ENCODE measurements at regions not wholly inside any gene's neighbourhood (a gene's known extent, or its start where the extent isn't known, plus 50 kb on each side); places are given as distances from the start of the nearest gene placed in this dataset.

- Histone ChIP-seq H3K4me3 (no peak overlapping the region), H3K27ac (no peak overlapping the region)
- no peak for DNase-seq (ENCODE audit: low spot score)
- no peak for TF ChIP-seq CTCF (IDR thresholded peaks at IDR 0.05)
Measured at GRCh38 chr6:44656691-44657090, 269.2 kb downstream of the CDC5L start.

DNA sequence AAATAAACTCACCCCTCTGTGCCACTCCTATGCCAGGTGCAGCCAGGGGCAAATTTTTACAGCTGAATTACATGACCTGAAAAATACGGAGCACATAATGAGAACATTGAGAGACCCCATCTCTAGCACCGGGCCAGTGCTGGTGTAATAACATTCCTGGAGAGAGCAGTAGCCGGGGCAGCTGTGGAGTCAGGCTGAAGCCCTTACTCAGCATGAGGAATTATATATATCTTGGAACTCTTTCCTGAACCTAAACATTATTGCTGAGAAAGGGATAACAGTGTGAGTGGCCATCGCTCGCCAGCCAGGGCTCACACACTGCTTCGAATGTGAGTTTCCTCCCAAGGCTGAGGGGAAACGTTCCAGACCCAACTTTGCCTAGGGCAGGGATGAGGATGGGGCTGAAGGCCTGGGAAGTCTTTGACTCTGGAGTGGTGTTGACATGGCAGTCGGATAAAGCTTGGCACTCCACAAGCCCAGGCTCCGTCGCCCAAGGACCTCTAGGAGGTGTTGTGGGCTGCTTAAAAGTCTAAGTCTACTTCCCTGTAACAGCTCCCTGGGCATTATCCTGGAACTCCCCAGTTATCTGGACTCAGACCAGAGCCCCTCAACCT lies 269.8 kb downstream of the CDC5L start:
- no peak overlapping the region for H3K4me3 ChIP-seq
- no peak for DNase-seq (ENCODE audit: low spot score)
- H3K27ac ChIP-seq = no peak overlapping the region

DNA sequence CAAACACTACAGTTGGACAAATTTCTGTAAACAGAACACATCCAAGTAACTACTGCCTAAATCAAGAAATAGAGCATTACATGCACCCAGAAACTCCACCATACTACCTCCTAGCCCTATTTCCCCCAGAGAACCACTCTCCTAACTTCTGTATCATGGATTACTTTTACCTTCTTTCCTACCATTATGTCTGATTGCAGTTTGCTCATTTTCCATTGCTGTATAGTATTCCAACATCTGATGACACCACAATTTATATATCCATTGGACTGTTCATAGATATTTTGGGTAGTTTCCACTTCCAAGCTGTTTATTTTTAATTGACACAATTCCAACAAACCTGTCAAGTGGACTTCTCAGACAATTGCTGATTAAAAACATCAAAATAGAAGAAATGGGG lies 271.1 kb downstream of the CDC5L start:
- Histone ChIP-seq H3K27ac (no peak overlapping the region), H3K4me3 (no peak overlapping the region)
- no peak for TF ChIP-seq CTCF (IDR thresholded peaks at IDR 0.05)
- no peak for DNase-seq (ENCODE audit: low spot score)

More for the DNA sequence above, 269.8 kb downstream of the CDC5L start:
- no peak for TF ChIP-seq CTCF (IDR thresholded peaks at IDR 0.05)

GRCh38 chr6:44659726-44660125 lies 272.2 kb downstream of the CDC5L start:
- Histone ChIP-seq H3K4me3 (no peak overlapping the region), H3K27ac (no peak overlapping the region)
- TF ChIP-seq CTCF (IDR thresholded peaks at IDR 0.05) = no peak
- DNase-seq (ENCODE audit: low spot score) = no peak

GRCh38 chr6:44660561-44661220 lies 273.2 kb downstream of the CDC5L start:
- Histone ChIP-seq H3K4me3 (no peak overlapping the region), H3K27ac (no peak overlapping the region)
- no peak for DNase-seq (ENCODE audit: low spot score)
- no peak for TF ChIP-seq CTCF (IDR thresholded peaks at IDR 0.05)

DNA sequence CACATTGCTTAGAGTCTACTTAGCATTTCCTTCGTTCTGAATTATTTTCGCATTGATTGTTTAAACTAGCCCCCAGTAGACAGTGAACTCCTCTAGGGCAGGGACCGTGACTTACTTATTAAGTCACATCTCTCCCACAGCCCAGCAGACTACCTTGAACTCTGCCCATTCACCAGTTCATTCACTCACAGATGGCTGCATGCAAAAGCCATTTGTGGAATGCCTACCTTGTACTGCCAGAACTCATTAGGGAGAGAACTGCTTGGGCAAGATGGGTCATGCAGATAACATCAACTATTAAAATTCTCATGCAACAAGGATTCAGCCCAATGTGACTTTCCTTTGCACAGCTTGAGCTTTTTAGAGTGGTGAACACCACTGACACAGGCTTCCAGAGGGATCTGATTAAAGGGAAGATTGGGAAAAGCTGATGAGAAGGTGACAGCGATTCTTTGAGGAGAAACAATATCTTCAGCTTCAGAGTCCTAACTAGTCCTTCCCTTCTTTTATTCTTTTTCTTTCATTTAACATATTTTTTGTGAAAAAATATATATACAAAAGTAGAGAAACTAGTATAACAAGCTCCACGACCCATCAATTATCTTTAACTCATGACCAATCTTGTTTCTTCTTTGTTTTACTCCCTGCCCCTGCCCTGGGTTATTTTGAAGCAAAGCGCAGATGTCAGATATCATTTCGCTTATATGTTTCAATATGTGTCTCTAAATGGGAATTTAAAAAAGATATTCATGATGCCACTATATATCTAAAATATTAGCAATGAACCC lies 273.9 kb downstream of the CDC5L start:
- H3K4me3 ChIP-seq = no peak overlapping the region
- no peak overlapping the region for H3K27ac ChIP-seq
- TF ChIP-seq CTCF (IDR thresholded peaks at IDR 0.05) = no peak
- DNase-seq (ENCODE audit: low spot score) = no peak

Measured in coronary artery (tissue), 2 donors.